Activated CD4-positive, alpha-beta T cell treated with anti-CD3 and anti-CD28 coated beads, Interleukin-2, amount 50 U/mL, for 48 hours (primary cell): ENCODE measurements at regions not wholly inside any gene's neighbourhood (a gene's known extent, or its start where the extent isn't known, plus 50 kb on each side); places are given as distances from the start of the nearest gene placed in this dataset.
"Not testable (repeated sequence)": the region's sequence is repeated elsewhere in the genome, so short reads cannot be mapped to it uniquely, and the experiment has no call there.

Experiments
- DNase-seq, 2 experiments: peaks; one replicate each; pipeline ENCODE4 v3.0.0-alpha.2; 2020

GRCh38 chr12:59131462-59131861 lies 211.2 kb upstream of the LRIG3 start:
- DNase-seq: no peak

DNA sequence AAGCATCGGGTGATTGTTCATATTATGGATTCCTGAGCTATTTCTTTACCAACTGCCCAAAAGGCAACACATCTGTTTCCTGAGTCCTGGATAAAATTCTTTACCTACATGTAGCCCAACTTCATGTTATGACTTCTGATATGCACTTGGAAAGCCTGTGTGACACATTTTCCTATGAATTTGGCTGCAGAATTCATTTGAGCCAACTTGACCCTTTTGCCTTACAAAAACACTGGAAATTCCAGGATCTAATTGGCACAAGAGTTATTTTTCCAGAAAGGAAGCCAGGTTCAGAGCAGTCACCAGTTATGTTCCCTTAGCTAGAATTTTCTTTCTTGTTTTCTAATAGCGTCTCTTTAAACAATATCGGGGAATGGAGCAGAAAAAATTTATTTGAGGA lies 202.5 kb upstream of the LRIG3 start:
- no peak for DNase-seq

DNA sequence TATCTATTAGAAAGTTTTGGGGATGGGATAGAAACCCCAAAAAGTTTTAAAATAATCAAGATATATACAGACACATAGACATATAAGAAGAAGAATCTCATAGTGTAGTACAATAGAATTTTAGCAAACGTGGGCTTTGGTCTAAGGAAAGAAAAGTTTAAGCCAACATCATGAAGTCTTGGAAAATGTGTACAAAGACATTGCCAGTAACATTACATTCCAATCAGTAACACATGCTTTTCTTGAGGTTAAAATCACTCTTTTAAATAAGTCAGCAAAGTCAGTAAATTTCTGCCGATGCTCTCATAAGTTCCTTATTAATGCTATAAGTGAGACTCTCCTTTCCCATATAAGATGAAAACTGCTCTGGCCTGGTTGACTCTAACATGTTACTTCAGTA lies 201.1 kb upstream of the LRIG3 start:
- DNase-seq: no peak

- DNase-seq: no peak
These were observed 199.4 kb upstream of the LRIG3 start for GRCh38 chr12:59119676-59120075.

DNA sequence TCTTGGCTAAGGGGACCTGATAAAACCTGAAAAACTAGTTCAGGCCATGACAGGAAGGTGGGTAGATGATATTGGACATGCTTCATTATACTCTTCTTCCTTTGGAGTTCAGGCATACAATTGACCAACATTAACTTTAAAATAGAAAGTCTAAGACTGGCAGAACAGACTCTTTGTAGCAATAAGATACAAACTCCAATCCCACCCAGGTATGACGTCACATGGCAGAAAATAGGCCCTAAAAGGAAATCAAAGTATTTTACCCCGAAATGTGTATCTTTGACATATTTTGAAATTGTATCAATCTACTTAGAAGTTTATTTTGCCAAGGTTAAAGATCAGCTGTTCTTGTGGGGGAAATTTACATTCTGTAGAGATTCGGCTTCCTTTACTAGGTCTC lies 198.1 kb upstream of the LRIG3 start:
- no peak for DNase-seq

- no peak for DNase-seq
These were observed 195.7 kb upstream of the LRIG3 start for GRCh38 chr12:59115995-59116394.

GRCh38 chr12:59115526-59115925 lies 195.2 kb upstream of the LRIG3 start:
- no peak for DNase-seq

GRCh38 chr12:59113831-59114615 lies 193.7 kb upstream of the LRIG3 start:
- peak; percentile 62 to 63 for DNase-seq

- DNase-seq: no peak
These were observed 191.5 kb upstream of the LRIG3 start for GRCh38 chr12:59111851-59112250.

- DNase-seq: not testable (repeated sequence)
These were observed 188.2 kb upstream of the LRIG3 start for GRCh38 chr12:59108516-59108915.

DNA sequence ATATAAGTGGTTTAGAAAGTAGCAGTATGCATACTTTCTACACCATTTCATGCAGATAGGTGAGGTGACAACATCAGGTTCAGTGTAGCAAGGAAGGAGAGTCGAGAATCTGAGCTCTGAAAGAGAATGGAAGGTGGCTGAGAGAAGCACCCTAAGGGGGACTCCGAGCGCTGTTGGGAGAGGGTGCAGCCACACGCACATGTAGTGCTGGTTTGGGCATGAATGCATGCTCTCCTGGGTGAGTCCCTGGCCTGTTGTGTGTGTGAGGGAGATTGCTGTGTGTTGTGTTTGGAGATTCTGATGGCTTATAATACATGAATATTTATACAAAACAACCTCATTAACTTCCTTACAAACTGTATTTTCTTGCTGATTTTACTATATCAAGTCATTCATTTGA lies 180.3 kb upstream of the LRIG3 start:
- no peak for DNase-seq

- DNase-seq: no peak
These were observed 177.6 kb upstream of the LRIG3 start for GRCh38 chr12:59097876-59098275.

DNA sequence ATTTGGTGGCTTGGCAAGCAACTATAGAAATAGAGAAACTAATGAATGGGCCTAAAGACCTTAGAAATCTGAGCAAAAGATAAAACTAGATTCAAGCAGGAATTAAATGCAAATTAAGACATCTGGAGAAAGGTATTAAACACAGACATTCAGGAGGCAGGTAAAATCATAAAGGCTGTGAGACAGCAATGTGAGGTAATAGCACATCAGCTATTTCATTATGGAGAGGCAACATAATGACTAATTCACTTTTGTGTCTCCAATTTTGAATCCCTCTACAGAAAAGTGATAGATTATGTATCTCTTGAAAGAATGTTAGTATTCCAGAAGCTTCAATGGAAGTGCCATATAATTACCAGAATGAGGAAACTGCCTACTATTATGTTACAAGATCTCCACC lies 175.9 kb upstream of the LRIG3 start:
- no peak for DNase-seq

- DNase-seq: no peak
These were observed 172.9 kb upstream of the LRIG3 start for GRCh38 chr12:59093073-59093772.

DNA sequence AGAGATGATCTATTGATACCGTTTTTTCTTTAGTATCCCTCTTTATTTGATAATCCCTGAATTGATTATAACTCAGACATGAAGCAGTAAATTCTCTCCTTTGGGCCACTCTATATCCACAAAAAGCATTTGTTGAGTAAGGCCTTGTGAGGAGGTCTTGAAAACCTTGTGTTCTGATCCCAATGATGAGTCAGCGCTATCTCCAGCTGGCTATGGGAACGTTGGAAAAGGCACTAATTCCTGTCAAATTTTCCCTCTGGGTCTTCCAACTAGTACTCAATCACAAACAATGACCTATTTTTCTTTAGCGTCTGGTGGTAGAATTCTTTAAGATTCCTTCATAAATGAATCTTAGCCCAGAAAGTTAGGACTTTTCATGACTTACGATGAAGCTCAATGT lies 168.4 kb upstream of the LRIG3 start:
- no peak for DNase-seq

DNA sequence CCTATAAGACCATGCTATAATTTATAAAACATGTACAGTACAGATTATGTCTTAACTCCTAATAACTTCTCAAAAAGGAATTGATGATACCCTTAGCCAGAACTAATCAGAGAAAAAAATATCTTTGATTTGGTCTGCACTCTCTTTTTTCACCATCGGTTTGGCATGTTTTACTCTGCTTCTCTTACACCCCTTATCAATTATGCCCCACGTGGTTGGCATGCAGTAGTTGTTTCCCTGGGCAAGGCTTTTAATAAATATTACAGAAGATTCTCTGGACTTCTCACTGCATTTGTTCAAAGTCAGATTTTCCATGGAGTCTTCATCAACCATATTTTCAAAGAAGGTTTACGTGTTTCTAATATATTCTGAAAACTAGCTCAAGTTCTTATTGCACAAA lies 167.4 kb upstream of the LRIG3 start:
- no peak for DNase-seq

- DNase-seq: no peak
These were observed 166.9 kb upstream of the LRIG3 start for GRCh38 chr12:59087077-59087673.

- DNase-seq: no peak
These were observed 165.8 kb upstream of the LRIG3 start for GRCh38 chr12:59086126-59086525.

DNA sequence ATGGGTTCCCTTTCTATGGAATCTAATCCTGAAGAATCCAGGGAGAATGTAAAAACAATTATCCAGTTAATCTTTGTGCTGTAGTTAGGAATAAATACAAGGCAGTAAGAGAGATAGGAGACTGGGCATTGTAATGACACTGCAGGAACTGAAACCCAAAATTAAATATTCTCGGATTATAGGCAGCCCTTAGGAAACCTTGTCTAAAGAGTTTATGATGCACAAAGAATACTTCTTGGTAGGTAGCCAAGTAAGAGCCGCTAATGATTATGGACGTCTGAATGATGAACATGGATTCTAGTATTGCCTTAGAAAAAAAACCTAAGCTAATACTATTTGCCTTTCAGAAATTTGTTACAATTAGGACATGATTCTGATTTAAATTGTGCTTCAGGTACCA lies 165.4 kb upstream of the LRIG3 start:
- no peak for DNase-seq

- DNase-seq: no peak
These were observed 164.4 kb upstream of the LRIG3 start for GRCh38 chr12:59084511-59085375.

- DNase-seq: no peak
These were observed 162.6 kb upstream of the LRIG3 start for GRCh38 chr12:59082952-59083351.

GRCh38 chr12:59080101-59080500 lies 159.8 kb upstream of the LRIG3 start:
- no peak for DNase-seq

GRCh38 chr12:59079472-59079871 lies 159.2 kb upstream of the LRIG3 start:
- no peak for DNase-seq
